Osteocyte (in vitro differentiated cells): ENCODE measurements at regions not wholly inside any gene's neighbourhood (a gene's known extent, or its start where the extent isn't known, plus 50 kb on each side); places are given as distances from the start of the nearest gene placed in this dataset.
A peak's percentile ranks its signal among the peaks of the same experiment; 100 is the strongest.

ENCODE experiments used
- DNase-seq: peaks from one replicate; pipeline ENCODE4 v3.0.0; 2021; ENCODE audit warnings: mixed read lengths; ENCODE audit not compliant: unreplicated experiment; ENCODE audit errors: extremely low spot score
- H3K27ac Mint-ChIP-seq: one replicate; pipeline ENCODE4 v1.8.0; 2021; ENCODE audit warnings: mild to moderate bottlenecking, mixed read lengths; ENCODE audit not compliant: unreplicated experiment
- H3K27me3 Mint-ChIP-seq: one replicate; pipeline ENCODE4 v1.8.0; 2021; ENCODE audit warnings: mixed read lengths; ENCODE audit not compliant: unreplicated experiment
- H3K36me3 Mint-ChIP-seq: one replicate; pipeline ENCODE4 v1.8.0; 2021; ENCODE audit warnings: mixed read lengths; ENCODE audit not compliant: unreplicated experiment
- H3K4me1 Mint-ChIP-seq: one replicate; pipeline ENCODE4 v1.8.0; 2021; ENCODE audit warnings: mixed read lengths; ENCODE audit not compliant: unreplicated experiment
- H3K4me3 Mint-ChIP-seq: one replicate; pipeline ENCODE4 v1.8.0; 2021; ENCODE audit warnings: mild to moderate bottlenecking, moderate library complexity, mixed read lengths; ENCODE audit not compliant: unreplicated experiment
- H3K9me3 Mint-ChIP-seq: one replicate; pipeline ENCODE4 v1.8.0; 2021; ENCODE audit warnings: mixed read lengths; ENCODE audit not compliant: unreplicated experiment
- TF ChIP-seq, protein P1 (sequence below): fragments of 200-600 bp; sonication (generic); IDR thresholded peaks from 2 replicates; pipeline ENCODE4 v1.5.0; 2021; ENCODE audit warnings: antibody characterized with exemption, mild to moderate bottlenecking, moderate library complexity

DNA sequence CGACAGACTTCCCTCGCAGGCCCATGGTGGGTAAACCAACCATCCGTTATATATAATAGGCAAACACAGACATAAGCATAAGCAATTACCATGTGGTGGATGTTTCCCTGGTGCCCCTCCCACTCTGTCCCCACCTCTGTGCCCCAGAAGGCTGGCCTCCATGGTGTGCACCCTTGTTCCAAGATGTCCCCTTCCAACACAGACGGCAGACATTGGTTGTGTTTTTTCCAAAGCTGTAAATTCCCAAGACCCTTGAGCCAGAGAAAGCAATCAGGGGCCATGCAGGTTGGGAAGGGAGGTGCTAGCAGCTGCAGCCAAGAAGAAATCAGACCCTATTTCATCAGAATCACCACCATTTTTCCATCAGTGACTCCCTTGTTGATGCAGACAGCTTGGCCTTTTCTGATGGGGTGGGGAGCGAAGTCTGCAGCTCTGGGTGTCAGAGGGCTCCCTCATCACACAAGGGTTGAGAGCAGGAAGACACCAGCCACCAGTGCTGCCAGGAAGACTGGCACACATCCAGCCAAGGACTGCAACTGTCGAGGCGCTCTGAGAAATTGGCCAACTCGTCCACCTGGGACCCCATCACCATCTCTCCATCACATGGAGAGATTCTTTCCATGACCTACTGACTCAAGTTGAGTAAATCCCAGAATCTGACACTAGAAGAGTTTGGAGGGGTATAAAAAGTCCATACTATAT, 86.8 kb upstream of the CHST15 start:
- DNase-seq: peak; percentile 48
- H3K36me3 Mint-ChIP-seq: no peaks in the 10 kb centered on the region
- H3K4me1 Mint-ChIP-seq: peaks cover 33% of the 10 kb centered on the region
- no peaks in the 10 kb centered on the region for H3K9me3 Mint-ChIP-seq
- no peak overlapping the region for H3K4me3 Mint-ChIP-seq
- TF ChIP-seq, protein P1, sequence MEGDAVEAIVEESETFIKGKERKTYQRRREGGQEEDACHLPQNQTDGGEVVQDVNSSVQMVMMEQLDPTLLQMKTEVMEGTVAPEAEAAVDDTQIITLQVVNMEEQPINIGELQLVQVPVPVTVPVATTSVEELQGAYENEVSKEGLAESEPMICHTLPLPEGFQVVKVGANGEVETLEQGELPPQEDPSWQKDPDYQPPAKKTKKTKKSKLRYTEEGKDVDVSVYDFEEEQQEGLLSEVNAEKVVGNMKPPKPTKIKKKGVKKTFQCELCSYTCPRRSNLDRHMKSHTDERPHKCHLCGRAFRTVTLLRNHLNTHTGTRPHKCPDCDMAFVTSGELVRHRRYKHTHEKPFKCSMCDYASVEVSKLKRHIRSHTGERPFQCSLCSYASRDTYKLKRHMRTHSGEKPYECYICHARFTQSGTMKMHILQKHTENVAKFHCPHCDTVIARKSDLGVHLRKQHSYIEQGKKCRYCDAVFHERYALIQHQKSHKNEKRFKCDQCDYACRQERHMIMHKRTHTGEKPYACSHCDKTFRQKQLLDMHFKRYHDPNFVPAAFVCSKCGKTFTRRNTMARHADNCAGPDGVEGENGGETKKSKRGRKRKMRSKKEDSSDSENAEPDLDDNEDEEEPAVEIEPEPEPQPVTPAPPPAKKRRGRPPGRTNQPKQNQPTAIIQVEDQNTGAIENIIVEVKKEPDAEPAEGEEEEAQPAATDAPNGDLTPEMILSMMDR: no peak
- H3K27me3 Mint-ChIP-seq: no peaks in the 10 kb centered on the region
- H3K27ac Mint-ChIP-seq: no peak overlapping the region

DNA sequence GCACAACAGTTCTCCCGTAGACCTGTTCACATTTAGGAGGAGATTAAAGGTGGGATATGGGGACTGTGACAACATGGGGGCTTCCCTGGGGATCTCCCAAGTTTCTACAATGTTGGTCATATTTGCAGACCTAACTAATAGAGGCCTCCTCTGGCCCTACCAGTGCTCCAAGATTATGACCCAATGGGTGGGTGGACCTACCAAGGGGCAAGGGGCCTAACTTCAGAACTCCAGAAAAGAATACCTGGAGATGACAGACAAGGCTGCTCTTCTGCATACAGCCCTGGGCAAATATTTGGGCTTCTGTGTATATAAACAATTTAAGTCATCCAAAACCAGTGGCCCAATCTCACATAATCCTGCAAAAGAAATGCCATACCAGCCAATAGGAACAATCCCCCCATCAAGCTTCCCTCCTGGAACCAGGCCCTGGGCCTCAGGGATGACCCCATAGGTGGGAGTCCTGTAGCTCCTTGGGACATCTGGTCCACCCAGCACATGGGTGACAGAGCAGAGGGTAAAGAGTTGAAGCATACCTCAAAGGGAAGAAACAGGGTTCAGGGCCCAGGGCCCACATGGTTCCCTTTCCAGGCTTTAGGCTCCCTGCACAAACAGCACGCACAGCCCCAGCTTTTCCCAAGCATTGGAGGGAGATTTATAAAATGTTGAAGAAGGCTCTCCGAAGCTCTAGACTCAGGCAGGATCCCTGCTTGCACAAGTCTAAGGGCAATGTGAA, 86.1 kb upstream of the CHST15 start:
- Mint-ChIP-seq H3K36me3 (no peaks in the 10 kb centered on the region), H3K27ac (no peak overlapping the region), H3K9me3 (no peaks in the 10 kb centered on the region), H3K4me1 (peaks cover 37% of the 10 kb centered on the region), H3K27me3 (no peaks in the 10 kb centered on the region), H3K4me3 (no peak overlapping the region)
- TF ChIP-seq, protein P1: no peak
- peak; percentile 54 for DNase-seq

DNA sequence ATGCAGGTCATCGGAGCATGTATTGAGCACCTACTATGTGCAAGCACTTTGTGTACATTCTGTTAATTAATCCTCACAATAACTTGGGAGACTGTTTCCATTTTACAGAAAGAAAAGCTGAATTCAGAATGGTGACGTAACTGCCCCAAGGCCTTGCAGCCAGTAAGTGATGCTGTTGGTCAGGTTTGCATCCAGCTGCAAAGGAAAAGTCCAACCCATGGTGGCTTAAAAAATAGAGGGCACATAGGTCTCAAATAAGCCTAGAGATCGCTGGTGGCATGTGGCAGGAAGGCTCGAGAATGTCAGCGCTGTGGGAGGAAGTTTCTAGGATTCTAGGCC, 83.8 kb upstream of the CHST15 start:
- TF ChIP-seq, protein P1: no peak
- DNase-seq: peak; percentile 53
- Mint-ChIP-seq H3K36me3 (no peaks in the 10 kb centered on the region), H3K4me3 (no peak overlapping the region), H3K4me1 (peaks cover 33% of the 10 kb centered on the region), H3K9me3 (no peaks in the 10 kb centered on the region), H3K27ac (peak overlapping the region; percentile 42), H3K27me3 (no peaks in the 10 kb centered on the region)

DNA sequence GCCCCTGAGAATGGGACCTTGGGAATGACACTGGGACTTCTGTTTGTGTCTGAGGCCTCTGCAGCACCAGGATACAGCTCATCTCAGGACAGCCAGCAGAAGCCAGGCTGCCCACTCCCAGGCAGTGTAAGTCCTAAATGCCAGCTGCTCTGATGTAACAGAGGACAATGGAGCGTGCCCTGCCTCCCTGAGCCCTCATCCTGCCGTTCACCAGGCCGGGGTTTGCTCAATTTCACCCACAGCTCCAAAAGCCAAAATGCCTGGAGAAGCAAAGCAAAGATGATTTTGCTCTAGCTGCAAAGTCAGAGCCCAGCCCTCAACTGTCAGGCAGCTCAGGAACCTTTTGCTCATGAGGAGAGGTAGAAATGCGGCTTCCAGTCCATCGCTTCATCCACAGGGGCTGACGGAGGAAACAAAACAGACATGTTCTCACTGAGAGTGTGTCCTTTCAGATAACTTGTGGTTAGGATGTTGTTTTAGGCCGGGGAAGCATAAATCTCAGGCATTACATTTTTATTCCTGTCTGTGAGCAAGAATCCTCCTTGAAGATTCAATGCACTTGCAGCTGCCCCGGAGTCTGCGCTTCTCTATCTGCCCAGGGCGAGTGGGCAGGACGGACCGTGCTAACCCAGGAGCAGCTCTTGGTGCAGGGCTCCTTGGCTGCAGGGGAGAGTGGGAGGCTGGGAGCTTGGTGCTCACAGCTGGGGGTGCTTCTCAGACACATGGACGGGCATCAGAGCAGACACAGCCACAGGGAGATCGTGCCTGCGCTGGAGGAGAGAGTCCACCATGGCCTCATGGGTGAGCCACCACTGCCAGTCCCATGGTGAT, 83.2 kb upstream of the CHST15 start:
- Mint-ChIP-seq H3K4me3 (peak overlapping the region; percentile 45), H3K9me3 (no peaks in the 10 kb centered on the region), H3K27ac (peak overlapping the region; percentile 42), H3K36me3 (no peaks in the 10 kb centered on the region), H3K27me3 (no peaks in the 10 kb centered on the region), H3K4me1 (peaks cover 32% of the 10 kb centered on the region)
- TF ChIP-seq, protein P1: no peak
- DNase-seq: peak; percentile 81
